GM10266 (cell line): ENCODE measurements at regions not wholly inside any gene's neighbourhood (a gene's known extent, or its start where the extent isn't known, plus 50 kb on each side); places are given as distances from the start of the nearest gene placed in this dataset.

Source experiments
- DNase-seq: peaks from one replicate; pipeline ENCODE4 v3.0.0; 2012; ENCODE audit errors: extremely low spot score
- CTCF ChIP-seq: IDR thresholded peaks from 2 replicates; pipeline ENCODE4 v1.5.1; 2012; ENCODE audit warnings: mild to moderate bottlenecking, low read depth; ENCODE audit not compliant: control insufficient read depth, insufficient read depth; ENCODE audit errors: missing control alignments

DNA sequence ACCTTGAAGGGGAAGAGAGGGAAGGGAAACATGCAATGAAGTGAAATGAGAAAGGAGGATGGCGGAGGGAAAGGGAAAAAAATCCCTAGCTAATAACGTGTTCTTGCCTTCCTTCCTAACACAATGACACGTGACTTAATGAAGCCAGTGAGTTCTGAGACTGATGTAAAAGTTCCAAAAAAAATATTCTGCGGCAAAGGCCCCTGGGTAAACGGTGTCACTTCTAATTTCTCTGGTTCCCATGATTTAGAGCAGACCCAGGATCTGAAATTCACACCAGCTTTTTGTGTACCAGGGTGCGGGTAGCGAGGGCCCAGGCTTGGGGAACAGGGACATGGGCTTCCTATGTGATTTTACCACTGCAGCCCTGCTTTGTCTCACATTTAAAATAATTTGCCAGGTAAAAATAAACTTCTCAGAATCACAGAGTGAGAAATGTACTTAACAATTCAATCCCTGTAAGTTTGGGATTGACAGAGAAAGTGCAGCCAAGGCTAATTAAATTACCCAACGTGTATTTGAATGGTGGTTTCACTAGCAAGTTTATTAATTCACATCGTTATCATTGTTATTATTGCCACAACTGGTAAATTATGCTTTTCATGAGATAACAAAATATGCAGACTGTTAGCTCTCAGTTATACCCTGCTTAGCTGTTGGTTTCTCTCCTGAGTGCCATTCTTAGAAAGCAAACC lies 182.4 kb downstream of the SEM1 start:
- no peak for TF ChIP-seq CTCF
- DNase-seq, result no peak

DNA sequence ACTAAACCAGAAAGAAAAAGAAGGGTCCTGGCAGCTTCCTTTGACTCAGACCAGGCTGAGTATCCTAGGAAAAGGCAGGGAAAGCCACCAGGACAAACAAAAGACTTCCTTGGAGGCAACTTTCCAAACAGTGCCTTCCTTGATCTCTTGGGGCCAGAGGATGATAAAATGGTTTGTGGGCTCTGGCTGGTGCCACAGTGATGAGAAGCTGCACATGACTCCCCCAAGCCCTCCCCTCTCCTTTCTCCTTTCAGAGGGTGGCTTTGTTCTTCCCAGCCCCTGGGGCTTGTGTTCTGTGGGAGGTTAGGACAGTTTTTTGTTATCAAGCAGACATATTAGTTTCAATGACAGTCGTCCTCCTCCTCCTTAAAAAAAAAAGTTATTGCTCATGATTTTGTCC lies 183.2 kb downstream of the SEM1 start:
- no peak for TF ChIP-seq CTCF
- no peak for DNase-seq

DNA sequence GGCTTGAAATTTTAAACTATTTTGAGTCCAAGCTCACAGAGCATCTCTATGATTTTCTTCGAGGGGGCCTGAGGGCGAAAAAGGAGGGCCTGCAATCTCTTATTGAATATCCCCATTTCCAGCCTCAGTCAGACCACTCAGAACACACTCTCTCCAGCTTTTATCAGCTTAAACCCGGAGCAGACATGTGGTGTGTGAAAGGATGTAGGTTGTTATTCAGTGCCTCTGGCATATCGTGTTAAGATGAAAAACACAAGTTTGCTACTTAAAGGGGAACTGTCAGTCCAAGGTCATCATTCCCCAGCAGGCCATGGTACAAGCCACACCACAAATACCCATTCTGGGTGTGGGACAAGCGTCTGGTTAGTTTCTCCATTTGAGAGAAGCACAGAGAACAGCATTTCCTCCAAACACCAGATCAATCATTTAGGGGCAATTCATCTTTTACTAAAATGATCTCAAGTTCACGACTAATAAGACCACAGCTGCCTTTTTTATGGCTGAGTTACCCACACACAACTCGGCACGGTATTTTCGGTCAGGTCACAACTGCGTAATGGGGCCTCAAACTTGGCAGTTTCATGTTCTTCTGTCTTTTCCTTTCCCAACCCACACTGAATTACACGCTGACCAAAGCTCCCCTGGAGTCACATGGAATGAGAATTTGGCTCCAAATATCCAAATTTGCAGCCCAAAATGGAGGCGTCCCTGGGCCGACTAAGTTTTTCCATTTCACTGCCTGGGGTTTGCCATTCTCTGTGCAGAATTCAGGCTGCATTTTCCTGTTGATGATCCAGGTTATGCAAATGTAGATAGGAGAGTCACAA lies 188.4 kb downstream of the SEM1 start:
- DNase-seq, result no peak
- TF ChIP-seq CTCF, result no peak

DNA sequence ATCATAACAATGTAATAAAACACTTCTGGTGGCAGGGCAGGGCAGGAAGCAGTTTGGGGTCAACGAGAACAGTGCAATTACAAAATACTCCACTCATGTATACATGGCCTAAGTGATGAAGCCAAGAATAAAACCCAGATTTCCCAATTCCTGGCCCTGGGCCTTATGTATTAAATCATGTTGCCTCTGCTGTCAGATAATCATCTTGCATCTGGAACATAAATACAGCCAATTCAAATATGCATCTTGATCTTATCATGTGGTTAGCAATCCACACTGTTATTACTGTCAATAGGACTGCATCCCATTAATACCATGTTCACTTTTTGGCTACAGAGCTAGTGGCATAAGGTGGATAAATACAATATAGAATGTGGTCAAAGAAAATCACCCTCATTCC lies 186.5 kb upstream of the SLC25A13 start:
- no peak for DNase-seq
- no peak for TF ChIP-seq CTCF

DNA sequence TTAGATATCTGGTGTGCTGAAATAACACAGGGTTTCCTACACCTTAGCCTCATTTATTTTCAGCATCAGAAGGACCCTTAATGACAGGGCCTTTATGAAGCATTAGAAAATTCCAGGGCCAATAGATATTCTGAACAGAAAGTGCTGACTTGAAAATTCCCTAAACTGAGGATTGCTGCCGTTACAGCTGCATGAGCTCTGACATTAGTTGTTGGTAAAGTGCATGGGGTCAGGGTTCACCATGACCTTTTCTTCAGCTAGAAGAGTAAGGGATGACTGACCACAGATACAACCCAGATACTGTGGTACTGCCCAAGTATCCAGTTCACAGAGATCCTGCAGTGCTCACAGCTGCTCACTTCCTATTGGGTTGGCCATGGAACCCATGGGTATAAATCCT lies 181.7 kb upstream of the SLC25A13 start:
- DNase-seq, result no peak
- TF ChIP-seq CTCF, result no peak

GRCh38 chr7:96501318-96501717 lies 179.4 kb upstream of the SLC25A13 start:
- no peak for DNase-seq
- no peak for TF ChIP-seq CTCF

DNA sequence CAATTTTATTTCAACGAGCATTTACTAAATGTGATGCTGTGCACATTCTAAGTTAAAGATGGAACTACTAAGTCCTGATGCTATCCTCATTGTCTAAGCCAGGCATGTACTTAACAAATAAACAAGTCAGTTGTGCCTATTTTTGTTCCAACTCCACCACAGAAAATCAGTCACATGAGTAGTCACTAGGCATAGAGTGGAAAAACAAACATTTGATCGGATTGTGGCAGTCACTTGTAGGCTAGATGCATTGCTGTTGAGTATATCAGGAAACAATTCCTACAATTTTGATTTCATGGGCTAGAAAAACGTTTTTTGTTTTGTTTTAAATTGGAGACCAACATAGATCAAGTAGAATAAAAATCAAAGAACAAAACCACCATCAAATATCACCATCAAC lies 177.6 kb upstream of the SLC25A13 start:
- DNase-seq, result no peak
- TF ChIP-seq CTCF, result no peak
